WI38 (cell line): ENCODE measurements at regions not wholly inside any gene's neighbourhood (a gene's known extent, or its start where the extent isn't known, plus 50 kb on each side); places are given as distances from the start of the nearest gene placed in this dataset.

Experiments
- H3K4me3 ChIP-seq: 2 replicates; pipeline ENCODE4 v1.5.1; 2011; ENCODE audit warnings: low read depth, mild to moderate bottlenecking, control low read depth, low read length
- CTCF ChIP-seq: IDR thresholded peaks from 2 replicates; pipeline ENCODE4 v1.5.1; 2012; ENCODE audit warnings: low read depth, mild to moderate bottlenecking, control low read depth, low read length

GRCh38 chr14:98176892-98177291 lies 1095.1 kb downstream of the BCL11B start:
- no peak for TF ChIP-seq CTCF
- no peak overlapping the region for H3K4me3 ChIP-seq

- H3K4me3 ChIP-seq, result no peak overlapping the region
- no peak for TF ChIP-seq CTCF
Measured at GRCh38 chr14:98177551-98177950, 1094.4 kb downstream of the BCL11B start.

- no peak for TF ChIP-seq CTCF
- H3K4me3 ChIP-seq, result no peak overlapping the region
Measured at GRCh38 chr14:98181241-98181640, 1090.8 kb downstream of the BCL11B start.

- no peak overlapping the region for H3K4me3 ChIP-seq
- no peak for TF ChIP-seq CTCF
Measured at GRCh38 chr14:98181768-98182167, 1090.2 kb downstream of the BCL11B start.

GRCh38 chr14:98182393-98183055 lies 1089.5 kb downstream of the BCL11B start:
- no peak for TF ChIP-seq CTCF
- H3K4me3 ChIP-seq, result no peak overlapping the region

- no peak overlapping the region for H3K4me3 ChIP-seq
- no peak for TF ChIP-seq CTCF
Measured at GRCh38 chr14:98183556-98183955, 1088.4 kb downstream of the BCL11B start.

- no peak overlapping the region for H3K4me3 ChIP-seq
- TF ChIP-seq CTCF, result no peak
Measured at GRCh38 chr14:98184457-98184856, 1087.5 kb downstream of the BCL11B start.
